ENCODE measurements at regions not wholly inside any gene's neighbourhood (a gene's known extent, or its start where the extent isn't known, plus 50 kb on each side); places are given as distances from the start of the nearest gene placed in this dataset.

- Histone ChIP-seq H3K9ac (ENCODE audit: low read depth in 2 of 2, low read length in 2 of 2) (no peak overlapping the region), H3K27me3 (no peaks in the 10 kb centered on the region), H3K27ac (no peak overlapping the region), H3K36me3 (no peaks in the 10 kb centered on the region), H3K4me1 (no peaks in the 10 kb centered on the region), H3K9me3 (no peaks in the 10 kb centered on the region), H3K4me3 (no peak overlapping the region)
- no peak for TF ChIP-seq CTCF (IDR thresholded peaks at IDR 0.05)
- intact Hi-C loops (cut with DNase I): no loop called here
- no peak for DNase-seq
These were observed 136.7 kb downstream of the ACKR3 start for GRCh38 chr2:236706288-236706687.

- Histone ChIP-seq H3K36me3 (no peaks in the 10 kb centered on the region), H3K27ac (no peak overlapping the region), H3K9me3 (no peaks in the 10 kb centered on the region), H3K4me3 (no peak overlapping the region), H3K4me1 (no peaks in the 10 kb centered on the region), H3K27me3 (no peaks in the 10 kb centered on the region), H3K9ac (ENCODE audit: low read depth in 2 of 2, low read length in 2 of 2) (no peak overlapping the region)
- intact Hi-C loops (cut with DNase I): no loop called here
- no peak for TF ChIP-seq CTCF (IDR thresholded peaks at IDR 0.05)
- no peak for DNase-seq
These were observed 137.2 kb downstream of the ACKR3 start for GRCh38 chr2:236706803-236707202.

- H3K4me1 ChIP-seq: no peaks in the 10 kb centered on the region
- H3K27ac ChIP-seq: no peak overlapping the region
- intact Hi-C loops (cut with DNase I): no loop called here
These were observed 141.8 kb downstream of the ACKR3 start for GRCh38 chr2:236711440-236711839.

GRCh38 chr2:236712304-236712703 lies 142.7 kb downstream of the ACKR3 start:
- no peaks in the 10 kb centered on the region for H3K4me1 ChIP-seq
- no peak for TF ChIP-seq CTCF (IDR thresholded peaks at IDR 0.05)
- H3K9ac ChIP-seq (ENCODE audit: low read depth in 2 of 2, low read length in 2 of 2): no peak overlapping the region

More at GRCh38 chr2:236711440-236711839, 141.8 kb downstream of the ACKR3 start:
- H3K27me3 ChIP-seq: no peaks in the 10 kb centered on the region
- no peak for DNase-seq
- H3K4me3 ChIP-seq: no peak overlapping the region
- H3K9me3 ChIP-seq: no peaks in the 10 kb centered on the region
- H3K9ac ChIP-seq (ENCODE audit: low read depth in 2 of 2, low read length in 2 of 2): no peak overlapping the region
- no peak for TF ChIP-seq CTCF (IDR thresholded peaks at IDR 0.05)
- no peaks in the 10 kb centered on the region for H3K36me3 ChIP-seq

GRCh38 chr2:236712961-236713673 lies 143.5 kb downstream of the ACKR3 start:
- no peak overlapping the region for H3K27ac ChIP-seq
- no peaks in the 10 kb centered on the region for H3K27me3 ChIP-seq
- no peaks in the 10 kb centered on the region for H3K36me3 ChIP-seq
- TF ChIP-seq CTCF (IDR thresholded peaks at IDR 0.05): no peak
- intact Hi-C loops (cut with DNase I): no loop called here
- H3K9ac ChIP-seq (ENCODE audit: low read depth in 2 of 2, low read length in 2 of 2): no peak overlapping the region
- no peaks in the 10 kb centered on the region for H3K4me1 ChIP-seq
- DNase-seq: no peak
- H3K4me3 ChIP-seq: no peak overlapping the region
- H3K9me3 ChIP-seq: no peaks in the 10 kb centered on the region

More at GRCh38 chr2:236712304-236712703, 142.7 kb downstream of the ACKR3 start:
- no peak for DNase-seq
- Histone ChIP-seq H3K27me3 (no peaks in the 10 kb centered on the region), H3K4me3 (no peak overlapping the region), H3K27ac (no peak overlapping the region), H3K36me3 (no peaks in the 10 kb centered on the region), H3K9me3 (no peaks in the 10 kb centered on the region)
- intact Hi-C loops (cut with DNase I): no loop called here
